Posterior vena cava (tissue), 2 donors: ENCODE measurements at regions not wholly inside any gene's neighbourhood (a gene's known extent, or its start where the extent isn't known, plus 50 kb on each side); places are given as distances from the start of the nearest gene placed in this dataset.

Experiments
- DNase-seq: peaks from one replicate; pipeline ENCODE4 v3.0.0-alpha.2; 2020; ENCODE audit warnings: low spot score
- intact Hi-C, 2 donors: fragments of 100-400 bp; cut with DNase I; formaldehyde crosslinking; loops; one replicate each; pipeline versions ENCODE4 v1.14.1 to v1.14.2; 2022 to 2023
- donor health status: DM: yes; HTN: yes; CAD: no.
- donor health status: DM: yes; HTN: yes; CAD: no.

GRCh38 chr20:55792049-55792448 lies 213.3 kb downstream of the CBLN4 start:
- DNase-seq: no peak
- intact Hi-C loops: no loop called here

GRCh38 chr20:55790178-55790577 lies 215.1 kb downstream of the CBLN4 start:
- no peak for DNase-seq
- intact Hi-C loops: no loop called here

- intact Hi-C loops: no loop called here
Observed at GRCh38 chr20:55784036-55784435, 221.3 kb downstream of the CBLN4 start.

GRCh38 chr20:55783381-55783780 lies 221.9 kb downstream of the CBLN4 start:
- DNase-seq: no peak
- intact Hi-C loops: no loop called here

More at GRCh38 chr20:55784036-55784435, 221.3 kb downstream of the CBLN4 start:
- no peak for DNase-seq

GRCh38 chr20:55782912-55783253 lies 222.4 kb downstream of the CBLN4 start:
- DNase-seq: no peak
- intact Hi-C loops: no loop called here

- no peak for DNase-seq
- intact Hi-C loops: no loop called here
Observed at GRCh38 chr20:55782224-55782911, 223.0 kb downstream of the CBLN4 start.

- intact Hi-C loops: no loop called here
Observed at GRCh38 chr20:55778796-55779195, 226.5 kb downstream of the CBLN4 start.

GRCh38 chr20:55777641-55778040 lies 227.7 kb downstream of the CBLN4 start:
- no peak for DNase-seq

More at GRCh38 chr20:55778796-55779195, 226.5 kb downstream of the CBLN4 start:
- DNase-seq: no peak

GRCh38 chr20:55776176-55776575 lies 229.1 kb downstream of the CBLN4 start:
- intact Hi-C loops: no loop called here

More at GRCh38 chr20:55777641-55778040, 227.7 kb downstream of the CBLN4 start:
- intact Hi-C loops: no loop called here

GRCh38 chr20:55774628-55775027 lies 230.7 kb downstream of the CBLN4 start:
- no peak for DNase-seq

More at GRCh38 chr20:55776176-55776575, 229.1 kb downstream of the CBLN4 start:
- no peak for DNase-seq

GRCh38 chr20:55761797-55762196 lies 243.5 kb downstream of the CBLN4 start:
- no peak for DNase-seq
- intact Hi-C loops: no loop called here

More at GRCh38 chr20:55774628-55775027, 230.7 kb downstream of the CBLN4 start:
- intact Hi-C loops: no loop called here

- intact Hi-C loops: no loop called here
- no peak for DNase-seq
Observed at GRCh38 chr20:55761100-55761499, 244.2 kb downstream of the CBLN4 start.

GRCh38 chr20:55760586-55760985 lies 244.7 kb downstream of the CBLN4 start:
- intact Hi-C loops: no loop called here
- DNase-seq: no peak

GRCh38 chr20:55755861-55756260 lies 249.5 kb downstream of the CBLN4 start:
- intact Hi-C loops: no loop called here
- DNase-seq: no peak

- intact Hi-C loops: no loop called here
- no peak for DNase-seq
Observed at GRCh38 chr20:55755411-55755810, 249.9 kb downstream of the CBLN4 start.

- DNase-seq: no peak
- intact Hi-C loops: no loop called here
Observed at GRCh38 chr20:55746723-55747122, 258.6 kb downstream of the CBLN4 start.

- intact Hi-C loops: no loop called here
Observed at GRCh38 chr20:55745840-55746239, 259.5 kb downstream of the CBLN4 start.

GRCh38 chr20:55744896-55745295 lies 260.4 kb downstream of the CBLN4 start:
- intact Hi-C loops: no loop called here
- no peak for DNase-seq

More at GRCh38 chr20:55745840-55746239, 259.5 kb downstream of the CBLN4 start:
- DNase-seq: no peak

- intact Hi-C loops: no loop called here
- no peak for DNase-seq
Observed at GRCh38 chr20:55741801-55742200, 263.5 kb downstream of the CBLN4 start.

GRCh38 chr20:55740076-55740475 lies 265.2 kb downstream of the CBLN4 start:
- intact Hi-C loops: no loop called here
- no peak for DNase-seq

- intact Hi-C loops: no loop called here
- DNase-seq: no peak
Observed at GRCh38 chr20:55730321-55730720, 275.0 kb downstream of the CBLN4 start.
